Endothelial cell of umbilical vein (primary cell): ENCODE measurements at regions not wholly inside any gene's neighbourhood (a gene's known extent, or its start where the extent isn't known, plus 50 kb on each side); places are given as distances from the start of the nearest gene placed in this dataset.

Experiments used
- BruUV-seq: library from RNA; stranded (reverse); fragments of 400-500 nt; replicated peaks from 2 replicates; lab custom pipeline; 2021; lab: Mats Ljungman, UMichigan
- CTCF ChIA-PET: fragments of 300-600, 350-600 bp; sonication (Branson Sonifier 250); formaldehyde crosslinking; loops from one replicate; lab custom pipeline; 2021; ENCODE audit warnings: antibody characterized with exemption, inconsistent platforms; lab: Charles Lee
- POLR2A ChIA-PET: fragments of 300-600, 350-600 bp; sonication (Branson Sonifier 250); formaldehyde crosslinking; loops from one replicate; lab custom pipeline; 2021; ENCODE audit warnings: antibody characterized with exemption, inconsistent platforms; lab: Charles Lee
- DNase-seq: peaks from one replicate; pipeline ENCODE4 v3.0.0-alpha.2; 2011; ENCODE audit warnings: low read depth, low spot score
- FAIRE-seq: peaks from 2 replicates; lab custom pipeline; 2011; peaks lifted over from hg19 to GRCh38; lab: Jason Lieb, UNC
- H2AFZ ChIP-seq: 2 replicates; pipeline ENCODE4 v1.6.0; 2012; ENCODE audit warnings: low read depth, low read length, control low read depth, inconsistent platforms
- H3K27ac ChIP-seq: 2 replicates; pipeline ENCODE4 v1.5.1; 2011; ENCODE audit warnings: low read depth, mild to moderate bottlenecking, control low read depth, low read length, moderate library complexity; ENCODE audit not compliant: insufficient read depth
- H3K27me3 ChIP-seq, 2 experiments: 2 replicates each; pipeline versions ENCODE4 v1.6.0 to v1.6.1; 2011; ENCODE audit warnings: low read length in 2 of 2, mixed read lengths in 1 of 2; ENCODE audit not compliant: control insufficient read depth in 2 of 2, insufficient read depth in 2 of 2
- H3K36me3 ChIP-seq, 2 experiments: 2 replicates in 1 of 2; 3 replicates in 1 of 2; pipeline ENCODE4 v1.5.1; 2011; ENCODE audit warnings: low read length in 2 of 2, mild to moderate bottlenecking in 1 of 2, moderate library complexity in 1 of 2; ENCODE audit not compliant: control insufficient read depth in 2 of 2, insufficient read depth in 2 of 2; ENCODE audit errors: extremely low read depth in 1 of 2
- H3K4me1 ChIP-seq: 3 replicates; pipeline ENCODE4 v1.5.1; 2011; ENCODE audit warnings: mild to moderate bottlenecking, low read length; ENCODE audit not compliant: control insufficient read depth, insufficient read depth; ENCODE audit errors: extremely low read depth
- H3K4me2 ChIP-seq: 2 replicates; pipeline ENCODE4 v1.6.1; 2011; ENCODE audit warnings: low read length, control low read depth, mixed read lengths; ENCODE audit not compliant: insufficient read depth
- H3K4me3 ChIP-seq, 3 experiments: fragments of 200-600 bp in 1 of 3; sonication (generic), shearing (Covaris generic) in 1 of 3; replicated peaks in 1 of 3; 2 replicates each; pipeline ENCODE4 v1.5.1; 2011 to 2016; ENCODE audit warnings: control low read depth in 3 of 3, low read length in 3 of 3, mild to moderate bottlenecking in 2 of 3, inconsistent platforms in 1 of 3, low read depth in 1 of 3, moderate library complexity in 1 of 3; ENCODE audit not compliant: insufficient read depth in 1 of 3
- H3K79me2 ChIP-seq: 2 replicates; pipeline ENCODE4 v1.6.0; 2012; ENCODE audit warnings: low read length, inconsistent platforms; ENCODE audit not compliant: control insufficient read depth, insufficient read depth
- H3K9ac ChIP-seq: replicated peaks from 2 replicates; pipeline ENCODE3; 2011; ENCODE audit warnings: low read length, control low read depth; ENCODE audit not compliant: insufficient read depth; ENCODE audit errors: extremely low read depth
- H3K9me1 ChIP-seq: replicated peaks from 3 replicates; pipeline ENCODE4 v1.6.0; 2011; ENCODE audit warnings: mild to moderate bottlenecking, low read length; ENCODE audit not compliant: control insufficient read depth, insufficient read depth; ENCODE audit errors: extremely low read depth
- H3K9me3 ChIP-seq: replicated peaks from 2 replicates; pipeline ENCODE4 v1.5.1; 2012; ENCODE audit warnings: low read length, inconsistent platforms; ENCODE audit not compliant: control insufficient read depth, insufficient read depth
- H4K20me1 ChIP-seq: replicated peaks from 2 replicates; pipeline ENCODE3; 2011; ENCODE audit warnings: mild to moderate bottlenecking, low read length; ENCODE audit not compliant: control insufficient read depth, insufficient read depth; ENCODE audit errors: extremely low read depth
- EZH2 ChIP-seq: IDR thresholded peaks from 2 replicates; pipeline ENCODE4 v1.6.1; 2012; ENCODE audit warnings: borderline replicate concordance, low read depth, mild to moderate bottlenecking, moderate library complexity, low read length, inconsistent platforms; ENCODE audit not compliant: severe bottlenecking
- FOS ChIP-seq: IDR thresholded peaks from 2 replicates; pipeline ENCODE4 v1.6.1; 2011; ENCODE audit warnings: mild to moderate bottlenecking, low read length, moderate library complexity, borderline replicate concordance; ENCODE audit not compliant: insufficient read depth
- GATA2 ChIP-seq: IDR thresholded peaks from 2 replicates; pipeline ENCODE4 v1.7.0; 2011; ENCODE audit warnings: low read depth, mild to moderate bottlenecking, moderate library complexity, mixed read lengths, low read length; ENCODE audit not compliant: insufficient read length, insufficient read depth
- MYC ChIP-seq: IDR thresholded peaks from one replicate; pipeline ENCODE4 v1.6.1; 2011; ENCODE audit warnings: mild to moderate bottlenecking, low read depth, low read length
- POLR2AphosphoS5 ChIP-seq: IDR thresholded peaks from 2 replicates; pipeline ENCODE4 v1.6.1; 2012; ENCODE audit warnings: low read depth, mild to moderate bottlenecking, control low read depth, low read length, moderate library complexity; ENCODE audit not compliant: insufficient read depth
- dilution Hi-C: fragments of 300-500 bp; cut with MboI; formaldehyde crosslinking; loops from one replicate; pipeline ENCODE4 v1.15.0; 2019; ENCODE audit warnings: low sequenced_read_pairs; ENCODE audit not compliant: extremely low pct_ligation_motif_present
- intact Hi-C: fragments of 100-400 bp; cut with micrococcal nuclease; formaldehyde crosslinking; loops from one replicate; pipeline ENCODE4 v1.10.0; 2022
- TF ChIP-seq, protein P1 (sequence below): IDR thresholded peaks from 2 replicates; pipeline ENCODE4 v1.6.1; 2011; ENCODE audit not compliant: insufficient read depth, insufficient read length
- TF ChIP-seq, protein P2 (sequence below), 2 donors: IDR thresholded peaks; 1 replicate in 1 of 2; 2 replicates in 1 of 2; pipeline ENCODE4 v1.5.1; 2011; ENCODE audit warnings: low read length in 2 of 2, mild to moderate bottlenecking in 2 of 2, moderate library complexity in 2 of 2, control low read depth in 1 of 2, inconsistent platforms in 1 of 2, low read depth in 1 of 2; ENCODE audit not compliant: insufficient read depth in 1 of 2; ENCODE audit errors: extremely low read depth in 1 of 2

DNA sequence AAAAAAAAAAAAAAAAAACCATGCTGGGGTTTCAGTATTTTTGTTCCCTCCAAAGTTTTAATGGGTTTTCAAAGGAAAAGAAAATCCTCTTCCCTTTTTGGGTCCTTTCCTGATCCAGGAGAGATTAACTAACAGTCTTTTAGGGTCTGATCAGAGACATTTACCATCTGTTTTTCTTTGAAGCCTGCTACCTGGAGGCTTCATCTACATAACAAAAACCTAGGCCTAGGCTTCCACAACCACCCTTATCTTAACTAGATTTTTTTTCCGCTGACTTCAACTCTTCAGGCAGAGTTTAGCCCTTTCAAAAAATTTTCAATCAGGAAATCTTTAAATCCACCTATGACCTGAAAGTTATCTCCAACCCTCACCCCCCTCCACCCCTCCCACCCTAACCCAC is 154.7 kb downstream of the MBD2 start:
- Histone ChIP-seq H3K4me3 (no peak overlapping the region), H3K27ac (no peak overlapping the region), H4K20me1 (no peaks in the 10 kb centered on the region), H3K9me3 (no peaks in the 10 kb centered on the region), H3K79me2 (no peaks in the 10 kb centered on the region), H3K4me2 (no peak overlapping the region), H3K9me1 (no peaks in the 10 kb centered on the region), H3K27me3 (no peaks in the 10 kb centered on the region), H3K9ac (no peak overlapping the region), H3K4me1 (no peaks in the 10 kb centered on the region), H3K36me3 (no peaks in the 10 kb centered on the region), H2AFZ (no peak overlapping the region)
- BruUV-seq = no TSS peak
- ChIA-PET POLR2A (no interaction called here), CTCF (interaction anchor here (0.6 kb wide), 1 partner anchor 139 kb away, joined by 3 read pairs; no protein-coding TSS in a partner anchor)
- TF ChIP-seq, protein P1, sequence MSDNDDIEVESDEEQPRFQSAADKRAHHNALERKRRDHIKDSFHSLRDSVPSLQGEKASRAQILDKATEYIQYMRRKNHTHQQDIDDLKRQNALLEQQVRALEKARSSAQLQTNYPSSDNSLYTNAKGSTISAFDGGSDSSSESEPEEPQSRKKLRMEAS = no peak
- no peak for TF ChIP-seq POLR2AphosphoS5
- no peak for TF ChIP-seq MYC
- no peak for TF ChIP-seq EZH2
- TF ChIP-seq GATA2 = no peak
- no peak for TF ChIP-seq FOS
- TF ChIP-seq, protein P2, sequence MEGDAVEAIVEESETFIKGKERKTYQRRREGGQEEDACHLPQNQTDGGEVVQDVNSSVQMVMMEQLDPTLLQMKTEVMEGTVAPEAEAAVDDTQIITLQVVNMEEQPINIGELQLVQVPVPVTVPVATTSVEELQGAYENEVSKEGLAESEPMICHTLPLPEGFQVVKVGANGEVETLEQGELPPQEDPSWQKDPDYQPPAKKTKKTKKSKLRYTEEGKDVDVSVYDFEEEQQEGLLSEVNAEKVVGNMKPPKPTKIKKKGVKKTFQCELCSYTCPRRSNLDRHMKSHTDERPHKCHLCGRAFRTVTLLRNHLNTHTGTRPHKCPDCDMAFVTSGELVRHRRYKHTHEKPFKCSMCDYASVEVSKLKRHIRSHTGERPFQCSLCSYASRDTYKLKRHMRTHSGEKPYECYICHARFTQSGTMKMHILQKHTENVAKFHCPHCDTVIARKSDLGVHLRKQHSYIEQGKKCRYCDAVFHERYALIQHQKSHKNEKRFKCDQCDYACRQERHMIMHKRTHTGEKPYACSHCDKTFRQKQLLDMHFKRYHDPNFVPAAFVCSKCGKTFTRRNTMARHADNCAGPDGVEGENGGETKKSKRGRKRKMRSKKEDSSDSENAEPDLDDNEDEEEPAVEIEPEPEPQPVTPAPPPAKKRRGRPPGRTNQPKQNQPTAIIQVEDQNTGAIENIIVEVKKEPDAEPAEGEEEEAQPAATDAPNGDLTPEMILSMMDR (IDR thresholded peaks at IDR 0.05; ENCODE audit: extremely low read depth in 1 of 2, insufficient read depth in 1 of 2, low read depth in 1 of 2, low read length in 2 of 2) = no peak
- intact Hi-C loops (no loop called here), dilution Hi-C loops (no loop called here)
- DNase-seq (no peak), FAIRE-seq (no peak)
